ENCODE measurements at regions not wholly inside any gene's neighbourhood (a gene's known extent, or its start where the extent isn't known, plus 50 kb on each side); places are given as distances from the start of the nearest gene placed in this dataset.

GRCh38 chr4:189769131-189769530 lies 171.5 kb upstream of the FRG1 start:
- H3K9me3 ChIP-seq (ENCODE audit: control insufficient read depth, insufficient read depth, low read length): no peaks in the 10 kb centered on the region
- H3K4me2 ChIP-seq (ENCODE audit: low read length): no peak overlapping the region
- no peaks in the 10 kb centered on the region for H3K36me3 ChIP-seq (ENCODE audit: control insufficient read depth, low read length)
- H4K20me1 ChIP-seq (ENCODE audit: control insufficient read depth, insufficient read depth, low read depth, low read length): no peaks in the 10 kb centered on the region
- H3K9me2 ChIP-seq (replicated peaks; ENCODE audit: control insufficient read depth, low read length): no peaks in the 10 kb centered on the region
- H3F3A ChIP-seq (ENCODE audit: control insufficient read depth, insufficient read depth): no peaks in the 10 kb centered on the region
- H3K4me3 ChIP-seq (ENCODE audit: low read length): no peak overlapping the region
- H3K27me3 ChIP-seq (ENCODE audit: control insufficient read depth, low read length): no peaks in the 10 kb centered on the region
- no peaks in the 10 kb centered on the region for H3K4me1 ChIP-seq (ENCODE audit: control insufficient read depth, low read length)
- no peak for TF ChIP-seq EZH2phosphoT487 (IDR thresholded peaks at IDR 0.05; ENCODE audit: borderline replicate concordance, low read length)
- TF ChIP-seq CTCF (IDR thresholded peaks at IDR 0.05; ENCODE audit: low read depth, low read length, poor library complexity, severe bottlenecking): no peak
- H3K79me2 ChIP-seq (ENCODE audit: control insufficient read depth, low read length): no peaks in the 10 kb centered on the region
- no peak overlapping the region for H3K27ac ChIP-seq (ENCODE audit: low read depth, low read length)

DNA sequence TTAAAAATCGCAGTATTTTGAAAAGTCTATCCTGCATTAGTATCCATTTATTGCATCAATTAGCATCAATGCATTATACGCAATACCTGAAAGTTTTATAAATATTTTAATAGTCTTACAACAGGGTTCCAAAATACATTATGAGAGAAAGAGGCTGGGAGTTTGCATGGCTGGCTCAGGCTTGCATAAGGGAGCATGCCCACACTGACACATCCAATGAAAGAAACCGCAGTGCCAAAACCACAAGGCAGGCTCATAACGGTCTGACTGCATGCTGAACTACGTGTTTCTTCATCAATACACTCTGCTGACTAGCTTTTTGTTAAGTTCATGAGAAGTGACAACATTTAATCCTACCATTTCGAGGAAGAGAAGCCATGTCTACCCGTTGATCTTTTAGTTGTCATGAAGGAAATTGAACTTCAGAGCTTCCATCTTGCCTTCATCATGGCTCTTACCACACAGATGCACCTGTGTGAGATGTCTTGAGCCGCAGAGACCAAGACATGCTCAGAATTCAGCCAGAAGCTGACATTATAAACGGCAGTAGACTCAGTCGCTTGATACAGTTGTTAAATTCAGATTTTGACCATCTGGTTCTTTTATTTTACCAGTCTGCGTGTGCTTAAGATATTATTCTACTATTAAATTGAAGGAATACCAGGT lies 168.8 kb upstream of the FRG1 start:
- no peak overlapping the region for H3K4me3 ChIP-seq (ENCODE audit: low read length)
- H3K79me2 ChIP-seq (ENCODE audit: control insufficient read depth, low read length): no peaks in the 10 kb centered on the region
- H3K4me1 ChIP-seq (ENCODE audit: control insufficient read depth, low read length): no peaks in the 10 kb centered on the region
- H4K20me1 ChIP-seq (ENCODE audit: control insufficient read depth, insufficient read depth, low read depth, low read length): no peaks in the 10 kb centered on the region
- no peaks in the 10 kb centered on the region for H3K9me3 ChIP-seq (ENCODE audit: control insufficient read depth, insufficient read depth, low read length)
- H3K4me2 ChIP-seq (ENCODE audit: low read length): no peak overlapping the region
- no peak overlapping the region for H3K27ac ChIP-seq (ENCODE audit: low read depth, low read length)
- TF ChIP-seq CTCF (IDR thresholded peaks at IDR 0.05; ENCODE audit: low read depth, low read length, poor library complexity, severe bottlenecking) (no peak), EZH2phosphoT487 (IDR thresholded peaks at IDR 0.05; ENCODE audit: borderline replicate concordance, low read length) (no peak)
- H3F3A ChIP-seq (ENCODE audit: control insufficient read depth, insufficient read depth): no peaks in the 10 kb centered on the region
- no peaks in the 10 kb centered on the region for H3K27me3 ChIP-seq (ENCODE audit: control insufficient read depth, low read length)
- no peaks in the 10 kb centered on the region for H3K9me2 ChIP-seq (replicated peaks; ENCODE audit: control insufficient read depth, low read length)
- no peaks in the 10 kb centered on the region for H3K36me3 ChIP-seq (ENCODE audit: control insufficient read depth, low read length)

DNA sequence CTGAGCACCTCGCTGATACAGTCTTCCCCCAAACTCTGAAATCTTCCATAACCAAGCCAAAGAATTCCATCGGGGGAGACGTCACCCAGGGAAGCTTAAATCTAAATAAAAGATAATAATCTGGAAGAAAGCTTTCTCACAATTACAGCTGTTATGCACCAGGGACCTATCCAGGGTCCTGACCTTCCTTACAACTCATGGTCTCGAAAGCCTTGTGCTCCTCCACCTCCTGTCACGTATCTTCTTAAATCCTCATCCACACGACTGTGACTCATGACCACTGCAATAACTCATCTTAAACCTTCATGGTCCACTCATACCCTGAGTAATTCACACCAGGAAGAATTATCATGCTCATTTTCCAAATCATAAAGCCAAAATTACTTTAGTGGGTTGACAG lies 166.8 kb upstream of the FRG1 start:
- Histone ChIP-seq H3K9me3 (ENCODE audit: control insufficient read depth, insufficient read depth, low read length) (no peaks in the 10 kb centered on the region), H3K4me3 (ENCODE audit: low read length) (no peak overlapping the region), H3K36me3 (ENCODE audit: control insufficient read depth, low read length) (no peaks in the 10 kb centered on the region), H3K27ac (ENCODE audit: low read depth, low read length) (no peak overlapping the region), H3K4me2 (ENCODE audit: low read length) (no peak overlapping the region), H3K27me3 (ENCODE audit: control insufficient read depth, low read length) (no peaks in the 10 kb centered on the region), H3K79me2 (ENCODE audit: control insufficient read depth, low read length) (no peaks in the 10 kb centered on the region), H4K20me1 (ENCODE audit: control insufficient read depth, insufficient read depth, low read depth, low read length) (no peaks in the 10 kb centered on the region), H3K4me1 (ENCODE audit: control insufficient read depth, low read length) (no peaks in the 10 kb centered on the region), H3K9me2 (replicated peaks; ENCODE audit: control insufficient read depth, low read length) (no peaks in the 10 kb centered on the region), H3F3A (ENCODE audit: control insufficient read depth, insufficient read depth) (no peaks in the 10 kb centered on the region)
- TF ChIP-seq EZH2phosphoT487 (IDR thresholded peaks at IDR 0.05; ENCODE audit: borderline replicate concordance, low read length) (no peak), CTCF (IDR thresholded peaks at IDR 0.05; ENCODE audit: low read depth, low read length, poor library complexity, severe bottlenecking) (no peak)

Data from DOHH2 (cell line).